ENCODE measurements at regions not wholly inside any gene's neighbourhood (a gene's known extent, or its start where the extent isn't known, plus 50 kb on each side); places are given as distances from the start of the nearest gene placed in this dataset.

- no peaks in the 10 kb centered on the region for H3K9me3 ChIP-seq (ENCODE audit: control insufficient read depth, insufficient read depth, low read length)
- H3K4me3 Mint-ChIP-seq = no peak overlapping the region
- H3K27ac Mint-ChIP-seq = no peak overlapping the region
- no peak for TF ChIP-seq CTCF (IDR thresholded peaks at IDR 0.05)
- 64% methylated on average over 2 of the region's 5 CpGs for WGBS (ENCODE audit: insufficient coverage)
- H3K36me3 ChIP-seq (ENCODE audit: control insufficient read depth, insufficient read depth, low read length) = no peaks in the 10 kb centered on the region
- no peaks in the 10 kb centered on the region for H3K27me3 Mint-ChIP-seq (ENCODE audit: low read depth in 2 of 2)
- peaks cover 6% of the 10 kb centered on the region for H3K36me3 Mint-ChIP-seq
- intact Hi-C loops (cut with micrococcal nuclease) = no loop called here
- no peak overlapping the region for H3K27ac ChIP-seq (ENCODE audit: low read length)
- H3K27me3 ChIP-seq (ENCODE audit: control insufficient read depth, insufficient read depth, low read length) = no peaks in the 10 kb centered on the region
- no peak for ATAC-seq
- H3K4me1 ChIP-seq (ENCODE audit: control insufficient read depth, insufficient read depth, low read length) = no peaks in the 10 kb centered on the region
- DNase-seq = no peak
- no peak overlapping the region for H3K4me3 ChIP-seq (ENCODE audit: low read length)
- H3K9me3 Mint-ChIP-seq = peaks cover 0 to 12% of the 10 kb centered on the region in 2 donors
- no peaks in the 10 kb centered on the region for H3K4me1 Mint-ChIP-seq
These were observed 361.6 kb downstream of the ICE1 start for GRCh38 chr5:5784101-5784500.

GRCh38 chr5:5783021-5783420, 360.5 kb downstream of the ICE1 start:
- H3K4me3 ChIP-seq (ENCODE audit: low read length) = no peak overlapping the region
- ATAC-seq (no peak), DNase-seq (no peak)
- intact Hi-C loops (cut with micrococcal nuclease) = no loop called here
- TF ChIP-seq CTCF (IDR thresholded peaks at IDR 0.05) = no peak
- 77% methylated on average over 2 of the region's 2 CpGs for WGBS (ENCODE audit: insufficient coverage)
- Mint-ChIP-seq H3K4me1 (no peaks in the 10 kb centered on the region), H3K9me3 (peaks cover 0 to 12% of the 10 kb centered on the region in 2 donors), H3K27ac (no peak overlapping the region), H3K27me3 (ENCODE audit: low read depth in 2 of 2) (no peaks in the 10 kb centered on the region), H3K36me3 (peaks cover 6% of the 10 kb centered on the region), H3K4me3 (no peak overlapping the region)
- H3K27me3 ChIP-seq (ENCODE audit: control insufficient read depth, insufficient read depth, low read length) = no peaks in the 10 kb centered on the region
- no peaks in the 10 kb centered on the region for H3K4me1 ChIP-seq (ENCODE audit: control insufficient read depth, insufficient read depth, low read length)
- no peak overlapping the region for H3K27ac ChIP-seq (ENCODE audit: low read length)
- H3K9me3 ChIP-seq (ENCODE audit: control insufficient read depth, insufficient read depth, low read length) = no peaks in the 10 kb centered on the region
- H3K36me3 ChIP-seq (ENCODE audit: control insufficient read depth, insufficient read depth, low read length) = no peaks in the 10 kb centered on the region

GRCh38 chr5:5782402-5782801, 359.9 kb downstream of the ICE1 start:
- no peaks in the 10 kb centered on the region for H3K27me3 Mint-ChIP-seq (ENCODE audit: low read depth in 2 of 2)
- DNase-seq (no peak), ATAC-seq (no peak)
- no peak overlapping the region for H3K27ac Mint-ChIP-seq
- no peak overlapping the region for H3K27ac ChIP-seq (ENCODE audit: low read length)
- intact Hi-C loops (cut with micrococcal nuclease) = no loop called here
- H3K9me3 Mint-ChIP-seq = peaks cover 0 to 9% of the 10 kb centered on the region in 2 donors
- H3K4me3 ChIP-seq (ENCODE audit: low read length) = no peak overlapping the region
- 90% methylated on average over 4 of the region's 4 CpGs for WGBS (ENCODE audit: insufficient coverage)
- no peaks in the 10 kb centered on the region for H3K27me3 ChIP-seq (ENCODE audit: control insufficient read depth, insufficient read depth, low read length)
- H3K36me3 Mint-ChIP-seq = peaks cover 6% of the 10 kb centered on the region
- H3K4me1 Mint-ChIP-seq = no peaks in the 10 kb centered on the region
- H3K4me1 ChIP-seq (ENCODE audit: control insufficient read depth, insufficient read depth, low read length) = no peaks in the 10 kb centered on the region
- no peak for TF ChIP-seq CTCF (IDR thresholded peaks at IDR 0.05)
- no peaks in the 10 kb centered on the region for H3K9me3 ChIP-seq (ENCODE audit: control insufficient read depth, insufficient read depth, low read length)
- H3K4me3 Mint-ChIP-seq = no peak overlapping the region
- H3K36me3 ChIP-seq (ENCODE audit: control insufficient read depth, insufficient read depth, low read length) = no peaks in the 10 kb centered on the region

- Mint-ChIP-seq H3K36me3 (peaks cover 2% of the 10 kb centered on the region), H3K4me1 (no peaks in the 10 kb centered on the region), H3K27ac (no peak overlapping the region), H3K4me3 (no peak overlapping the region), H3K9me3 (peaks cover 0 to 3% of the 10 kb centered on the region in 2 donors), H3K27me3 (ENCODE audit: low read depth in 2 of 2) (no peaks in the 10 kb centered on the region)
- DNase-seq (no peak), ATAC-seq (no peak)
- Histone ChIP-seq H3K36me3 (ENCODE audit: control insufficient read depth, insufficient read depth, low read length) (no peaks in the 10 kb centered on the region), H3K27ac (ENCODE audit: low read length) (no peak overlapping the region), H3K4me3 (ENCODE audit: low read length) (no peak overlapping the region), H3K4me1 (ENCODE audit: control insufficient read depth, insufficient read depth, low read length) (no peaks in the 10 kb centered on the region), H3K9me3 (ENCODE audit: control insufficient read depth, insufficient read depth, low read length) (no peaks in the 10 kb centered on the region), H3K27me3 (ENCODE audit: control insufficient read depth, insufficient read depth, low read length) (no peaks in the 10 kb centered on the region)
- 83% methylated on average over 1 of the region's 3 CpGs for WGBS (ENCODE audit: insufficient coverage)
- intact Hi-C loops (cut with micrococcal nuclease) = no loop called here
- TF ChIP-seq CTCF (IDR thresholded peaks at IDR 0.05) = no peak
These were observed 358.9 kb downstream of the ICE1 start for GRCh38 chr5:5781335-5781734.
